HepG2 (cell line): ENCODE measurements at regions not wholly inside any gene's neighbourhood (a gene's known extent, or its start where the extent isn't known, plus 50 kb on each side); places are given as distances from the start of the nearest gene placed in this dataset.

Experiments used
- ATAC-seq: fragments of 200-7000 bp; cut with Tn5 transposase; 3 replicates; pipeline ENCODE4 v1.9.1; 2020; ENCODE audit warnings: mild to moderate bottlenecking, moderate library complexity
- BruUV-seq: library from RNA; stranded (reverse); fragments of 400-500 nt; replicated peaks from 2 replicates; lab custom pipeline; 2021; lab: Mats Ljungman, UMichigan
- CTCF ChIA-PET: fragments of 300-600 bp; formaldehyde crosslinking; extraction: SDS; loops from one replicate; lab custom pipeline; 2021; ENCODE audit warnings: low total read pairs, inconsistent platforms, low intra/inter-chr PET ratio; lab: Yijun Ruan, JAX
- POLR2A ChIA-PET: fragments of 350-600 bp; sonication (Branson Sonifier 250); formaldehyde crosslinking; loops from one replicate; lab custom pipeline; 2020; ENCODE audit warnings: antibody characterized with exemption, inconsistent platforms; lab: Yijun Ruan, JAX
- DNase-seq: peaks from one replicate; pipeline ENCODE4 v3.0.0-alpha.2; 2015; ENCODE audit warnings: low spot score
- FAIRE-seq: peaks from 3 replicates; lab custom pipeline; 2011; peaks lifted over from hg19 to GRCh38; lab: Jason Lieb, UNC
- H2AFZ ChIP-seq: one replicate; pipeline ENCODE4 v1.6.1; 2011; ENCODE audit warnings: low read length, inconsistent platforms
- H3K27ac ChIP-seq: fragments of 300-600 bp; 3 replicates; pipeline ENCODE4 v1.8.0; 2011; ENCODE audit warnings: mixed run types, mild to moderate bottlenecking, mixed read lengths, low read length, inconsistent platforms; ENCODE audit not compliant: insufficient read depth; ENCODE audit errors: extremely low read length
- H3K27me3 ChIP-seq, 2 experiments: fragments of 200-600 bp in 1 of 2; 2 replicates in 1 of 2; 3 replicates in 1 of 2; pipeline versions ENCODE4 v1.6.0 to v1.8.0; 2011; ENCODE audit warnings: low read length in 2 of 2, mild to moderate bottlenecking in 2 of 2, moderate library complexity in 2 of 2, inconsistent platforms in 1 of 2; ENCODE audit not compliant: insufficient read depth in 2 of 2, control insufficient read depth in 1 of 2
- H3K36me3 ChIP-seq, 2 experiments: fragments of 200-600 bp in 1 of 2; replicated peaks in 1 of 2; 2 replicates in 1 of 2; 3 replicates in 1 of 2; pipeline versions ENCODE4 v1.5.1 to v1.8.0; 2011; ENCODE audit warnings: low read length in 2 of 2, inconsistent platforms in 1 of 2; ENCODE audit not compliant: insufficient read depth in 2 of 2, control insufficient read depth in 1 of 2
- H3K4me1 ChIP-seq: 2 replicates; pipeline ENCODE4 v1.5.1; 2012; ENCODE audit warnings: low read length, inconsistent platforms; ENCODE audit not compliant: insufficient read depth
- H3K4me2 ChIP-seq: 2 replicates; pipeline ENCODE4 v1.6.0; 2011; ENCODE audit warnings: low read depth, low read length, inconsistent platforms
- H3K4me3 ChIP-seq, 3 experiments: fragments of 200-600 bp in 1 of 3; sonication (generic), shearing (Covaris generic) in 1 of 3; replicated peaks in 1 of 3; 2 replicates each; pipeline ENCODE4 v1.5.1; 2011 to 2016; ENCODE audit warnings: low read length in 3 of 3, inconsistent platforms in 2 of 3, low read depth in 2 of 3, mild to moderate bottlenecking in 2 of 3, control low read depth in 1 of 3, mixed read lengths in 1 of 3; ENCODE audit not compliant: insufficient read depth in 1 of 3
- H3K79me2 ChIP-seq: one replicate; pipeline ENCODE4 v1.6.1; 2011; ENCODE audit warnings: low read length, inconsistent platforms; ENCODE audit not compliant: insufficient read depth
- H3K9ac ChIP-seq: 2 replicates; pipeline ENCODE4 v1.6.0; 2011; ENCODE audit warnings: mild to moderate bottlenecking, low read depth, low read length, inconsistent platforms; ENCODE audit not compliant: insufficient read depth
- H3K9me3 ChIP-seq: 2 replicates; pipeline ENCODE4 v1.5.1; 2012; ENCODE audit warnings: mild to moderate bottlenecking, low read length
- H4K20me1 ChIP-seq: 2 replicates; pipeline ENCODE4 v1.6.0; 2011; ENCODE audit warnings: inconsistent platforms, mild to moderate bottlenecking, low read length, moderate library complexity; ENCODE audit not compliant: insufficient read depth
- MAFF ChIP-seq: IDR thresholded peaks from 2 replicates; pipeline ENCODE4 v1.6.1; 2011; ENCODE audit warnings: low read depth, low read length, improper control_type of control experiment
- NFYB ChIP-seq: sonication (generic); formaldehyde crosslinking; IDR thresholded peaks from 2 replicates; pipeline ENCODE4 v1.4.0; 2020; ENCODE audit warnings: missing genetic modification reagents
- RFX1 ChIP-seq: fragments of 450-650 bp; IDR thresholded peaks from 2 replicates; pipeline ENCODE4 v1.6.1; 2017
- ZNF33B ChIP-seq: sonication (generic); formaldehyde crosslinking; IDR thresholded peaks from 2 replicates; pipeline ENCODE4 v1.5.1; 2020; ENCODE audit warnings: mild to moderate bottlenecking, missing genetic modification reagents
- WGBS: methylation state at CpG from one replicate; pipeline ENCODE4 v1.1.6; 2017; ENCODE audit warnings: low lambda C conversion rate; 5-methylcytosine and 5-hydroxymethylcytosine counted together
- in situ Hi-C: cut with HindIII; loops from 2 replicates; pipeline ENCODE4 v1.10.0; 2017; ENCODE audit warnings: low pct_unique_long_range_greater_than_20kb; ENCODE audit not compliant: extremely low pct_ligation_motif_present
- intact Hi-C: fragments of 100-400 bp; cut with micrococcal nuclease; formaldehyde crosslinking; loops from one replicate; pipeline ENCODE4 v1.10.0; 2022; ENCODE audit not compliant: unreplicated experiment
- TF ChIP-seq, protein P1 (sequence below): sonication (generic); formaldehyde crosslinking; IDR thresholded peaks from 2 replicates; pipeline ENCODE4 v1.4.0; 2020; ENCODE audit warnings: missing genetic modification reagents; ENCODE audit errors: not compliant biosample characterization

DNA sequence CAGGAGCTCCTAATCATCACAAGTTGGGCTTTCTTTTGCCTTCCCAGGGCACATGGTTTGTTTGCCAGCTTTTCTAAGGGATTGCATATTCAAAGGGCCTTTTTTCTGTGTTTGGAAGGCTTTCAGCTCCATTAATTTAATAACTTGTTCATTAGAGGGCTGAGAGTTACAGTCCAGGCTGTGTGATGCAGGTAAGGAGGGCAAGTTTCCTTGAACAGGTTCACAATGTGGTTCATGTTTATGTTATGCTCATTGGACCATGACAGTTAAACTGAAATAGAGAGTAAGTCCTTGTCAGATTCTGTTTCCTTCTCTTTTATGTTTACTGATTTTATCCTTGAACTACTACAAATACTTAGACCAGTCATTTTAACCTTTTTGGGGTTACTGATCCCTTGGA, 174.4 kb downstream of the MARCHF11 start:
- Histone ChIP-seq H3K9me3 (peaks cover 76% of the 10 kb centered on the region), H3K27ac (no peak overlapping the region), H3K79me2 (no peaks in the 10 kb centered on the region), H3K4me2 (no peak overlapping the region), H3K9ac (no peak overlapping the region), H2AFZ (no peak overlapping the region), H3K4me1 (no peaks in the 10 kb centered on the region), H3K27me3 (no peaks in the 10 kb centered on the region), H3K4me3 (no peak overlapping the region), H3K36me3 (no peaks in the 10 kb centered on the region), H4K20me1 (no peaks in the 10 kb centered on the region)
- no peak for ATAC-seq
- no peak for FAIRE-seq
- in situ Hi-C loops (no loop called here), intact Hi-C loops (no loop called here)
- TF ChIP-seq MAFF = no peak
- no peak for TF ChIP-seq RFX1
- TF ChIP-seq, protein P1, sequence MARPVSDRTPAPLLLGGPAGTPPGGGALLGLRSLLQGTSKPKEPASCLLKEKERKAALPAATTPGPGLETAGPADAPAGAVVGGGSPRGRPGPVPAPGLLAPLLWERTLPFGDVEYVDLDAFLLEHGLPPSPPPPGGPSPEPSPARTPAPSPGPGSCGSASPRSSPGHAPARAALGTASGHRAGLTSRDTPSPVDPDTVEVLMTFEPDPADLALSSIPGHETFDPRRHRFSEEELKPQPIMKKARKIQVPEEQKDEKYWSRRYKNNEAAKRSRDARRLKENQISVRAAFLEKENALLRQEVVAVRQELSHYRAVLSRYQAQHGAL (CRISPR knock-in tag) = no peak
- ChIA-PET POLR2A (no interaction called here), CTCF (no interaction called here)
- no peak for DNase-seq
- no TSS peak for BruUV-seq

DNA sequence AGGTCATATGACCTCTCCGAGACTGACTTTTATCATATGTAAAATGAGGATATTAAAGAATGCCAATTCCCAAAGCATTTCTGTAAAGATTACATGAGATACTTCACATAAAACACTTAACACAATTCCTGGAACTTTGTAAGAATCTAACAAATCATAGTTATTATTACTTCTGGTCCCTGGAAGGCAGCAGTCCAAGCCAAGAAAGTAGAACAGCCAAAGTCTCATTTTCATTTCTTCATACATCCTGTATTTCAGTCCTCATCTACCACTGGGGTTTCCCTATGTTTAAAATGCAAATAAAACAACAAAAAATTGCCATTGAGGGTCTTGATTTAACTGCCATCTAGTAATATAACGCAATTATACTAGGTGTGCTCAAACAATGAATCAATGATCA, 179.5 kb downstream of the MARCHF11 start:
- ATAC-seq (no peak), FAIRE-seq (no peak)
- POLR2A ChIA-PET = no interaction called here
- H3K4me1 ChIP-seq = no peaks in the 10 kb centered on the region
- no peak overlapping the region for H3K4me3 ChIP-seq
- peaks cover 30% of the 10 kb centered on the region for H3K9me3 ChIP-seq
- H4K20me1 ChIP-seq = no peaks in the 10 kb centered on the region
- H3K9ac ChIP-seq = no peak overlapping the region
- no peaks in the 10 kb centered on the region for H3K79me2 ChIP-seq
- TF ChIP-seq NFYB (CRISPR knock-in tag) = no peak
- no peak for TF ChIP-seq ZNF33B
- TF ChIP-seq, all 625 proteins: peak for 0
- no peak overlapping the region for H2AFZ ChIP-seq
- no TSS peak for BruUV-seq
- intact Hi-C loops (no loop called here), in situ Hi-C loops (no loop called here)
- no peaks in the 10 kb centered on the region for H3K36me3 ChIP-seq
- no peaks in the 10 kb centered on the region for H3K27me3 ChIP-seq
- H3K27ac ChIP-seq = no peak overlapping the region
- 0% methylated on average over 2 of the region's 2 CpGs for WGBS
- CTCF ChIA-PET = no interaction called here
- no peak for DNase-seq
- H3K4me2 ChIP-seq = no peak overlapping the region
